WTC11 (cell line): ENCODE measurements at regions not wholly inside any gene's neighbourhood (a gene's known extent, or its start where the extent isn't known, plus 50 kb on each side); places are given as distances from the start of the nearest gene placed in this dataset.

Experiments used
- ATAC-seq: fragments of 200-7000 bp; cut with Tn5 transposase; 2 replicates; pipeline ENCODE4 v1.10.0; 2021; ENCODE audit warnings: mild to moderate bottlenecking, moderate library complexity
- CTCF ChIA-PET: fragments of 300-600 bp; sonication (Branson Sonifier 250); formaldehyde crosslinking; loops from one replicate; lab custom pipeline; 2021; ENCODE audit warnings: antibody characterized with exemption; lab: Charles Lee
- POLR2A ChIA-PET: fragments of 350-600 bp; sonication (Branson Sonifier 250); formaldehyde crosslinking; loops from one replicate; lab custom pipeline; 2021; ENCODE audit warnings: antibody characterized with exemption; lab: Charles Lee
- DNase-seq: peaks from one replicate; pipeline ENCODE4 v3.0.0; 2021; ENCODE audit warnings: low spot score
- H3K27ac Mint-ChIP-seq: 2 replicates; pipeline ENCODE4 v1.8.0; 2021; ENCODE audit warnings: mixed read lengths
- H3K27me3 Mint-ChIP-seq: 2 replicates; pipeline ENCODE4 v1.8.0; 2021; ENCODE audit warnings: low read depth, mild to moderate bottlenecking, moderate library complexity, mixed read lengths
- H3K36me3 Mint-ChIP-seq: 2 replicates; pipeline ENCODE4 v1.8.0; 2021; ENCODE audit warnings: mixed read lengths
- H3K4me1 Mint-ChIP-seq: 2 replicates; pipeline ENCODE4 v1.8.0; 2022; ENCODE audit warnings: mixed read lengths
- H3K4me3 Mint-ChIP-seq: 2 replicates; pipeline ENCODE4 v1.8.0; 2021; ENCODE audit warnings: mild to moderate bottlenecking, moderate library complexity, mixed read lengths
- H3K9me3 Mint-ChIP-seq: 2 replicates; pipeline ENCODE4 v1.8.0; 2021; ENCODE audit warnings: mixed read lengths
- CBFB ChIP-seq: sonication (generic); formaldehyde crosslinking; IDR thresholded peaks from 2 replicates; pipeline ENCODE4 v1.8.1; 2022; ENCODE audit warnings: mild to moderate bottlenecking, low read depth, missing genetic modification reagents
- ELF4 ChIP-seq: sonication (generic); formaldehyde crosslinking; IDR thresholded peaks from 2 replicates; pipeline ENCODE4 v1.8.1; 2022; ENCODE audit warnings: low read depth, mild to moderate bottlenecking, moderate library complexity, missing genetic modification reagents
- FOXK1 ChIP-seq: sonication (generic); formaldehyde crosslinking; IDR thresholded peaks from 2 replicates; pipeline ENCODE4 v1.8.0; 2022; ENCODE audit warnings: mild to moderate bottlenecking, moderate library complexity, missing genetic modification reagents
- GTF2I ChIP-seq: fragments of 250-450 bp; sonication (Bioruptor Pico); conservative IDR thresholded peaks from 2 replicates; pipeline ENCODE4 v1.4.0; 2021; ENCODE audit warnings: mild to moderate bottlenecking
- NFE2L1 ChIP-seq: sonication (generic); formaldehyde crosslinking; IDR thresholded peaks from 2 replicates; pipeline ENCODE4 v1.8.1; 2023; ENCODE audit warnings: missing genetic modification reagents
- NFYB ChIP-seq: sonication (generic); formaldehyde crosslinking; conservative IDR thresholded peaks from 2 replicates; pipeline ENCODE4 v1.8.0; 2022; ENCODE audit warnings: low read depth, missing genetic modification reagents
- TP53 ChIP-seq: sonication (generic); formaldehyde crosslinking; IDR thresholded peaks from 2 replicates; pipeline ENCODE4 v1.8.1; 2023; ENCODE audit warnings: mild to moderate bottlenecking, missing genetic modification reagents
- ZNF219 ChIP-seq: sonication (generic); formaldehyde crosslinking; IDR thresholded peaks from 2 replicates; pipeline ENCODE4 v1.8.0; 2023; ENCODE audit warnings: missing genetic modification reagents, mild to moderate bottlenecking, borderline replicate concordance
- ZNF263 ChIP-seq: sonication (generic); formaldehyde crosslinking; IDR thresholded peaks from 2 replicates; pipeline ENCODE4 v1.8.1; 2022; ENCODE audit warnings: low read depth, mild to moderate bottlenecking, moderate library complexity, missing genetic modification reagents
- TF ChIP-seq, protein P1 (sequence below): fragments of 250-450 bp; sonication (Bioruptor Pico); IDR thresholded peaks from 2 replicates; pipeline ENCODE4 v1.9.0; 2021; ENCODE audit warnings: mild to moderate bottlenecking, borderline replicate concordance
- TF ChIP-seq, protein P2 (sequence below): fragments of 250-450 bp; sonication (Bioruptor Pico); IDR thresholded peaks from 2 replicates; pipeline ENCODE4 v1.9.0; 2021; ENCODE audit warnings: mild to moderate bottlenecking
- TF ChIP-seq, protein P3 (sequence below): sonication (generic); formaldehyde crosslinking; IDR thresholded peaks from 2 replicates; pipeline ENCODE4 v1.8.1; 2022; ENCODE audit warnings: mild to moderate bottlenecking, missing genetic modification reagents, moderate library complexity, borderline replicate concordance
- TF ChIP-seq, protein P4 (sequence below): sonication (generic); formaldehyde crosslinking; IDR thresholded peaks from 2 replicates; pipeline ENCODE4 v1.8.0; 2022; ENCODE audit warnings: missing genetic modification reagents
- TF ChIP-seq, protein P5 (sequence below): sonication (generic); formaldehyde crosslinking; IDR thresholded peaks from 2 replicates; pipeline ENCODE4 v1.8.1; 2023; ENCODE audit warnings: mild to moderate bottlenecking, missing genetic modification reagents, moderate library complexity
- TF ChIP-seq, protein P6 (sequence below): sonication (generic); formaldehyde crosslinking; IDR thresholded peaks from 2 replicates; pipeline ENCODE4 v1.8.0; 2022; ENCODE audit warnings: mild to moderate bottlenecking, missing genetic modification reagents
- TF ChIP-seq, protein P7 (sequence below): sonication (generic); formaldehyde crosslinking; IDR thresholded peaks from 2 replicates; pipeline ENCODE4 v1.8.1; 2023; ENCODE audit warnings: mild to moderate bottlenecking, missing genetic modification reagents

DNA sequence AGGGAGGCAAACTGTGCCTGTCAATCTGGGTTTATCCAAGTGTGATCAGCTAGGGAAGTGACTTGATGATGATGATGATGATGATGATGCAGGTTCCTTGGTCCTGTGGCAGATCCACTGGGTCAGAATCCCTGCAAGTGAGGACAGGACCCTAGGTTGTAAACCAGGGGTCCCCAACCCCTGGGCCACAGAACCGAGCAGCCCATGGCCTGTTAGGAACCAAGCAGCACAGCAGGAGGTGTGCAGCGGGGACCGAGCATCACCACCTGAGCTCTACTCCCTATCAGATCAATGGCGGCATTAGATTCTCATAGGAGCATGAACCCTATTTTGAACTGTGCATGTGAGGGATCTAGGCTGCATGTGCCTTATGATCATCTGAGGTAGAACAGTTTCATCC is 144.7 kb upstream of the PDE1C start:
- no peaks in the 10 kb centered on the region; the same call in 1 of the 2 replicates for H3K27me3 Mint-ChIP-seq
- H3K27ac Mint-ChIP-seq, result no peak overlapping the region
- no peaks in the 10 kb centered on the region for H3K36me3 Mint-ChIP-seq

More for the DNA sequence above, 144.7 kb upstream of the PDE1C start:
- POLR2A ChIA-PET, result no interaction called here
- H3K4me3 Mint-ChIP-seq, result no peak overlapping the region
- TF ChIP-seq, protein P1, sequence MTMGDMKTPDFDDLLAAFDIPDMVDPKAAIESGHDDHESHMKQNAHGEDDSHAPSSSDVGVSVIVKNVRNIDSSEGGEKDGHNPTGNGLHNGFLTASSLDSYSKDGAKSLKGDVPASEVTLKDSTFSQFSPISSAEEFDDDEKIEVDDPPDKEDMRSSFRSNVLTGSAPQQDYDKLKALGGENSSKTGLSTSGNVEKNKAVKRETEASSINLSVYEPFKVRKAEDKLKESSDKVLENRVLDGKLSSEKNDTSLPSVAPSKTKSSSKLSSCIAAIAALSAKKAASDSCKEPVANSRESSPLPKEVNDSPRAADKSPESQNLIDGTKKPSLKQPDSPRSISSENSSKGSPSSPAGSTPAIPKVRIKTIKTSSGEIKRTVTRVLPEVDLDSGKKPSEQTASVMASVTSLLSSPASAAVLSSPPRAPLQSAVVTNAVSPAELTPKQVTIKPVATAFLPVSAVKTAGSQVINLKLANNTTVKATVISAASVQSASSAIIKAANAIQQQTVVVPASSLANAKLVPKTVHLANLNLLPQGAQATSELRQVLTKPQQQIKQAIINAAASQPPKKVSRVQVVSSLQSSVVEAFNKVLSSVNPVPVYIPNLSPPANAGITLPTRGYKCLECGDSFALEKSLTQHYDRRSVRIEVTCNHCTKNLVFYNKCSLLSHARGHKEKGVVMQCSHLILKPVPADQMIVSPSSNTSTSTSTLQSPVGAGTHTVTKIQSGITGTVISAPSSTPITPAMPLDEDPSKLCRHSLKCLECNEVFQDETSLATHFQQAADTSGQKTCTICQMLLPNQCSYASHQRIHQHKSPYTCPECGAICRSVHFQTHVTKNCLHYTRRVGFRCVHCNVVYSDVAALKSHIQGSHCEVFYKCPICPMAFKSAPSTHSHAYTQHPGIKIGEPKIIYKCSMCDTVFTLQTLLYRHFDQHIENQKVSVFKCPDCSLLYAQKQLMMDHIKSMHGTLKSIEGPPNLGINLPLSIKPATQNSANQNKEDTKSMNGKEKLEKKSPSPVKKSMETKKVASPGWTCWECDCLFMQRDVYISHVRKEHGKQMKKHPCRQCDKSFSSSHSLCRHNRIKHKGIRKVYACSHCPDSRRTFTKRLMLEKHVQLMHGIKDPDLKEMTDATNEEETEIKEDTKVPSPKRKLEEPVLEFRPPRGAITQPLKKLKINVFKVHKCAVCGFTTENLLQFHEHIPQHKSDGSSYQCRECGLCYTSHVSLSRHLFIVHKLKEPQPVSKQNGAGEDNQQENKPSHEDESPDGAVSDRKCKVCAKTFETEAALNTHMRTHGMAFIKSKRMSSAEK (CRISPR knock-in tag), result no peak
- TF ChIP-seq, protein P2, sequence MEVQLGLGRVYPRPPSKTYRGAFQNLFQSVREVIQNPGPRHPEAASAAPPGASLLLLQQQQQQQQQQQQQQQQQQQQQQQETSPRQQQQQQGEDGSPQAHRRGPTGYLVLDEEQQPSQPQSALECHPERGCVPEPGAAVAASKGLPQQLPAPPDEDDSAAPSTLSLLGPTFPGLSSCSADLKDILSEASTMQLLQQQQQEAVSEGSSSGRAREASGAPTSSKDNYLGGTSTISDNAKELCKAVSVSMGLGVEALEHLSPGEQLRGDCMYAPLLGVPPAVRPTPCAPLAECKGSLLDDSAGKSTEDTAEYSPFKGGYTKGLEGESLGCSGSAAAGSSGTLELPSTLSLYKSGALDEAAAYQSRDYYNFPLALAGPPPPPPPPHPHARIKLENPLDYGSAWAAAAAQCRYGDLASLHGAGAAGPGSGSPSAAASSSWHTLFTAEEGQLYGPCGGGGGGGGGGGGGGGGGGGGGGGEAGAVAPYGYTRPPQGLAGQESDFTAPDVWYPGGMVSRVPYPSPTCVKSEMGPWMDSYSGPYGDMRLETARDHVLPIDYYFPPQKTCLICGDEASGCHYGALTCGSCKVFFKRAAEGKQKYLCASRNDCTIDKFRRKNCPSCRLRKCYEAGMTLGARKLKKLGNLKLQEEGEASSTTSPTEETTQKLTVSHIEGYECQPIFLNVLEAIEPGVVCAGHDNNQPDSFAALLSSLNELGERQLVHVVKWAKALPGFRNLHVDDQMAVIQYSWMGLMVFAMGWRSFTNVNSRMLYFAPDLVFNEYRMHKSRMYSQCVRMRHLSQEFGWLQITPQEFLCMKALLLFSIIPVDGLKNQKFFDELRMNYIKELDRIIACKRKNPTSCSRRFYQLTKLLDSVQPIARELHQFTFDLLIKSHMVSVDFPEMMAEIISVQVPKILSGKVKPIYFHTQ (CRISPR knock-in tag), result no peak
- TF ChIP-seq, protein P3, sequence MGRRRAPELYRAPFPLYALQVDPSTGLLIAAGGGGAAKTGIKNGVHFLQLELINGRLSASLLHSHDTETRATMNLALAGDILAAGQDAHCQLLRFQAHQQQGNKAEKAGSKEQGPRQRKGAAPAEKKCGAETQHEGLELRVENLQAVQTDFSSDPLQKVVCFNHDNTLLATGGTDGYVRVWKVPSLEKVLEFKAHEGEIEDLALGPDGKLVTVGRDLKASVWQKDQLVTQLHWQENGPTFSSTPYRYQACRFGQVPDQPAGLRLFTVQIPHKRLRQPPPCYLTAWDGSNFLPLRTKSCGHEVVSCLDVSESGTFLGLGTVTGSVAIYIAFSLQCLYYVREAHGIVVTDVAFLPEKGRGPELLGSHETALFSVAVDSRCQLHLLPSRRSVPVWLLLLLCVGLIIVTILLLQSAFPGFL (CRISPR knock-in tag), result no peak
- TF ChIP-seq CBFB (CRISPR knock-in tag), result no peak
- TF ChIP-seq NFYB (CRISPR knock-in tag), result no peak
- TF ChIP-seq ZNF219 (CRISPR knock-in tag), result no peak
- no peak for TF ChIP-seq FOXK1 (CRISPR knock-in tag)
- TF ChIP-seq, protein P4, sequence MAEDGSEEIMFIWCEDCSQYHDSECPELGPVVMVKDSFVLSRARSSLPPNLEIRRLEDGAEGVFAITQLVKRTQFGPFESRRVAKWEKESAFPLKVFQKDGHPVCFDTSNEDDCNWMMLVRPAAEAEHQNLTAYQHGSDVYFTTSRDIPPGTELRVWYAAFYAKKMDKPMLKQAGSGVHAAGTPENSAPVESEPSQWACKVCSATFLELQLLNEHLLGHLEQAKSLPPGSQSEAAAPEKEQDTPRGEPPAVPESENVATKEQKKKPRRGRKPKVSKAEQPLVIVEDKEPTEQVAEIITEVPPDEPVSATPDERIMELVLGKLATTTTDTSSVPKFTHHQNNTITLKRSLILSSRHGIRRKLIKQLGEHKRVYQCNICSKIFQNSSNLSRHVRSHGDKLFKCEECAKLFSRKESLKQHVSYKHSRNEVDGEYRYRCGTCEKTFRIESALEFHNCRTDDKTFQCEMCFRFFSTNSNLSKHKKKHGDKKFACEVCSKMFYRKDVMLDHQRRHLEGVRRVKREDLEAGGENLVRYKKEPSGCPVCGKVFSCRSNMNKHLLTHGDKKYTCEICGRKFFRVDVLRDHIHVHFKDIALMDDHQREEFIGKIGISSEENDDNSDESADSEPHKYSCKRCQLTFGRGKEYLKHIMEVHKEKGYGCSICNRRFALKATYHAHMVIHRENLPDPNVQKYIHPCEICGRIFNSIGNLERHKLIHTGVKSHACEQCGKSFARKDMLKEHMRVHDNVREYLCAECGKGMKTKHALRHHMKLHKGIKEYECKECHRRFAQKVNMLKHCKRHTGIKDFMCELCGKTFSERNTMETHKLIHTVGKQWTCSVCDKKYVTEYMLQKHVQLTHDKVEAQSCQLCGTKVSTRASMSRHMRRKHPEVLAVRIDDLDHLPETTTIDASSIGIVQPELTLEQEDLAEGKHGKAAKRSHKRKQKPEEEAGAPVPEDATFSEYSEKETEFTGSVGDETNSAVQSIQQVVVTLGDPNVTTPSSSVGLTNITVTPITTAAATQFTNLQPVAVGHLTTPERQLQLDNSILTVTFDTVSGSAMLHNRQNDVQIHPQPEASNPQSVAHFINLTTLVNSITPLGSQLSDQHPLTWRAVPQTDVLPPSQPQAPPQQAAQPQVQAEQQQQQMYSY (CRISPR knock-in tag), result no peak
- TF ChIP-seq GTF2I (CRISPR knock-in tag), result no peak
- TF ChIP-seq ZNF263 (CRISPR knock-in tag), result no peak
- TF ChIP-seq, protein P5, sequence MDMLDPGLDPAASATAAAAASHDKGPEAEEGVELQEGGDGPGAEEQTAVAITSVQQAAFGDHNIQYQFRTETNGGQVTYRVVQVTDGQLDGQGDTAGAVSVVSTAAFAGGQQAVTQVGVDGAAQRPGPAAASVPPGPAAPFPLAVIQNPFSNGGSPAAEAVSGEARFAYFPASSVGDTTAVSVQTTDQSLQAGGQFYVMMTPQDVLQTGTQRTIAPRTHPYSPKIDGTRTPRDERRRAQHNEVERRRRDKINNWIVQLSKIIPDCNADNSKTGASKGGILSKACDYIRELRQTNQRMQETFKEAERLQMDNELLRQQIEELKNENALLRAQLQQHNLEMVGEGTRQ (CRISPR knock-in tag), result no peak
- no peak for TF ChIP-seq TP53
- TF ChIP-seq NFE2L1 (CRISPR knock-in tag), result no peak
- TF ChIP-seq, protein P6, sequence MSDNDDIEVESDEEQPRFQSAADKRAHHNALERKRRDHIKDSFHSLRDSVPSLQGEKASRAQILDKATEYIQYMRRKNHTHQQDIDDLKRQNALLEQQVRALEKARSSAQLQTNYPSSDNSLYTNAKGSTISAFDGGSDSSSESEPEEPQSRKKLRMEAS (CRISPR knock-in tag), result no peak
- TF ChIP-seq ELF4, result no peak
- TF ChIP-seq, protein P7, sequence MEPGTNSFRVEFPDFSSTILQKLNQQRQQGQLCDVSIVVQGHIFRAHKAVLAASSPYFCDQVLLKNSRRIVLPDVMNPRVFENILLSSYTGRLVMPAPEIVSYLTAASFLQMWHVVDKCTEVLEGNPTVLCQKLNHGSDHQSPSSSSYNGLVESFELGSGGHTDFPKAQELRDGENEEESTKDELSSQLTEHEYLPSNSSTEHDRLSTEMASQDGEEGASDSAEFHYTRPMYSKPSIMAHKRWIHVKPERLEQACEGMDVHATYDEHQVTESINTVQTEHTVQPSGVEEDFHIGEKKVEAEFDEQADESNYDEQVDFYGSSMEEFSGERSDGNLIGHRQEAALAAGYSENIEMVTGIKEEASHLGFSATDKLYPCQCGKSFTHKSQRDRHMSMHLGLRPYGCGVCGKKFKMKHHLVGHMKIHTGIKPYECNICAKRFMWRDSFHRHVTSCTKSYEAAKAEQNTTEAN (CRISPR knock-in tag), result no peak
- no peaks in the 10 kb centered on the region for H3K9me3 Mint-ChIP-seq
- DNase-seq (no peak), ATAC-seq (no peak)
- H3K4me1 Mint-ChIP-seq, result no peaks in the 10 kb centered on the region
- CTCF ChIA-PET, result interaction anchor here (0.5 kb wide), 1 partner anchor 265 kb away, joined by 3 read pairs; no protein-coding TSS in a partner anchor
